ENCODE measurements at regions not wholly inside any gene's neighbourhood (a gene's known extent, or its start where the extent isn't known, plus 50 kb on each side); places are given as distances from the start of the nearest gene placed in this dataset.

DNA sequence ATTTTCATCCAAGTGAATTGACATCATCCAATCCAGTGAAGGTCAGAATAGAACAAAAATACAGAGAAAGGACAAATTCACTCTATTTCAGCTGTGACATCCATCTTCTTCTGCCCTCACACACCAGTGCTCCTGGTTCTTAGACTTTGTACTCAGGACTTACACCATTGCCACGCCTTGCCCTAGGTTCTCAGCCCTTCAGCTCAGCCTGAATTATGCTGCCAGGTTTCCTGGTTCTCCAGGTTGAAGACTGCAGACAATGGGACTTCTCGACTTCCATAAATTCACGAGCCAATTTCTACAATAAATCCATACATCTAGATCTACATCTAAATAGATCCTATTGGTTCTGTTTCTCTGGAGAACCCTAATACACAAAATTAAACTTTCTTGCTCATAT lies 181.2 kb upstream of the KCND2 start:
- DNase-seq (ENCODE audit: low spot score) = no peak

DNA sequence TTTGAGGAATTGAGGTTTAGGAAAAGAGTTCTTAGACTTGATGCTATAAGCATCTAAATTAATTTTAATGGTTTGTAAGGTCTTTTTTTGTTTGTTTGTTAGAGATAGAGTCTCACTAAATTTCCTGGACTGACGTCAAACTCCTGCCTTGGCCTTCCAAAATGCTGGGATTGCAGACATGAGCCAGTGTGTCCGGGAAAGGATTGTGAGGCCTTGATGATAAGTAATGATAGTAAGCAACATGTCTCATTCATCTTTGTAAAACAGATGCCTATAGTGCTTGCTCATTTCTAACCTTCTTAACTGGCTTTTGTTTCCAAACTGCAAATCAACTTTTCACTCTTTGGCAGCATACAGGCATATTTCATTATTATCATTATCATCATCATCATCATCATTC lies 176.0 kb upstream of the KCND2 start:
- no peak for DNase-seq (ENCODE audit: low spot score)

DNA sequence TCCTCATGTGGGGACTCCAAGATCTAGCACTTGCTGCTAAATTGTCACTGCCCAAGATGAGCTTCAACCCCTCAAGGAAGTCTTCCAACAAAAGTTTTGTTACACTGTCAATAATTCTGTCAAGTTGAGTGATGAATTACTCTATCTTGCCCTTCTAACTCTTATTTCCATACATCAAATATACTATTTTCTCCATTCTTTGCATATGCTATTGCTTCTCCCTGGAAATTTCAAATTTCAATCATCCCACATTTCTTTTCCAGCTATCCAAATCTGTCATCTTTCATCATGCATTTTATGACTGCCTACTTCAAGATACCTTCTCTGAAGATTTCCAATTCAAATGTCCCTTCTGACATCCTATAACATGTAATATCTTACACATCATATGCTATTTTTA lies 175.2 kb upstream of the KCND2 start:
- no peak for DNase-seq (ENCODE audit: low spot score)

DNA sequence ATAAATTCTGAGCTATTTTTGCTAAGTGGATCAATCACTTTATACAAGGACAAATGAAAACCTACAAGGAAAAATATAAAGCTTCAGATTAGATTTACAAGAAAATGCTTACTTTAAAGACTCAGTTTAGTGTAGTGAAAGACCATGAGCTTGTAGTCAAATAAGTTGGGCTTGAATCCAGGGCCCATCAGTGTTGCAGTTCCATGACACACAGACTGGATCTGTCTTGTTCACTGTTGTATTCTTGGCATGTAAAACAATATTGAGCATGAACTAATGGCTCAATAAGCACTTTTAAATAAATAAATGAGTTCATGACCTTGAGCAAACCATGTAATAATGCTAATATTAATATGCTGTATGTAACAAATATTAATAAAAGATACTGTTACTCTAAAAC lies 164.6 kb upstream of the KCND2 start:
- no peak for DNase-seq (ENCODE audit: low spot score)

DNA sequence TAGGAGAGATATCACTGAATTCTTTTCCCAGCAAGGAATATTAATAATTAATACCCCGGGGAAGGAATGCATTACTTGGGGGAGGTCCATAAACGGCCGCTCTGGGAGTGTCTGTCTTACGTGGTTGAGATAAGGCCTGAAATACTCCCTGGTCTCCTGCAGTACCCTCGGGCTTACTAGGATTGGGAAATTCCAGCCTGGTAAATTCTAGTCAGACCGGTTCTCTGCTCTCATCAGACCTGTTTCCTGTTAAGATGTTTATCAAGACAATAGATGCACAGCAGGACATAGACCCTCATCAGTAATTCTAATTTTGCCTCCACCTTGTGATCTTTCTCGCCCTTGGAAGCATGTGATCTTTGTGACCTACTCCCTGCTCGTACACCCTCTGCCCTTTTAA lies 162.8 kb upstream of the KCND2 start:
- DNase-seq (ENCODE audit: low spot score) = no peak

DNA sequence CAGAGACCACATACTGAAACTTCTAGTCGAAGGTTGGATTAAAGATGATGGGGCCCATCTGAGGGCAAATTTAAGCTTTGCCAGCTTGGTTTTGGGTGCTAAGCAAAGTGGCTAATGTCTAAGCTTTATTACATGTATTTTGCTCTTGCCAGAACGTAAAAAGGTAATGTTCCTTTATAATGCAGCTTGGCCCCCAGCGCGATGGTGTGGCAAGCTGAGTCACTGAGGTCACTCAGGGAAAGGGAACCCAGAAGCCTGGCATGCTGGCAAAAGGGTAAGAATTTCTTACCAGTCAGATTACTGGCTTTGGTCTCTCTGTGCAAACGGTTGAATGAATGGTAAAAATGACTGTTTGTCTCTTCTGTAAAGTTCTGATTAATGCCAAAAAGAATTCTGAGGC lies 158.3 kb upstream of the KCND2 start:
- DNase-seq (ENCODE audit: low spot score) = no peak

DNA sequence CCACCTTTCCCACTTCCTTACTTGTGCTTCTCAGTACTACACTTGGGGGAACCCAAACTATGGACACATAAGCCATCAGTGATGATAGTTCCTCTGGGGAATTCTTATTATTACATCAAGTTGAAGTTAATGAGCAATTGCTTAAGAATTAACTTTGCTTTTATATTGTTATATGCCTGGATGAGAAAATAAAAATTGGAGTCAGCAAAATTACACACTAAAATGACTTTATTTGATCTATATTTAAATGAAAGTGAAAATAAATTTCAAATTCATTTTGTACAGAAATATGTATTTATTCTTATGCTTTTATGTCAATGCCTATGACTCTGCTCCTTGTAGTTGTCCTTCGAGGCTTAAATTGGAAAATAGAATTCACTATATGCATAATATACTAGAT lies 149.4 kb upstream of the KCND2 start:
- DNase-seq (ENCODE audit: low spot score) = no peak

DNA sequence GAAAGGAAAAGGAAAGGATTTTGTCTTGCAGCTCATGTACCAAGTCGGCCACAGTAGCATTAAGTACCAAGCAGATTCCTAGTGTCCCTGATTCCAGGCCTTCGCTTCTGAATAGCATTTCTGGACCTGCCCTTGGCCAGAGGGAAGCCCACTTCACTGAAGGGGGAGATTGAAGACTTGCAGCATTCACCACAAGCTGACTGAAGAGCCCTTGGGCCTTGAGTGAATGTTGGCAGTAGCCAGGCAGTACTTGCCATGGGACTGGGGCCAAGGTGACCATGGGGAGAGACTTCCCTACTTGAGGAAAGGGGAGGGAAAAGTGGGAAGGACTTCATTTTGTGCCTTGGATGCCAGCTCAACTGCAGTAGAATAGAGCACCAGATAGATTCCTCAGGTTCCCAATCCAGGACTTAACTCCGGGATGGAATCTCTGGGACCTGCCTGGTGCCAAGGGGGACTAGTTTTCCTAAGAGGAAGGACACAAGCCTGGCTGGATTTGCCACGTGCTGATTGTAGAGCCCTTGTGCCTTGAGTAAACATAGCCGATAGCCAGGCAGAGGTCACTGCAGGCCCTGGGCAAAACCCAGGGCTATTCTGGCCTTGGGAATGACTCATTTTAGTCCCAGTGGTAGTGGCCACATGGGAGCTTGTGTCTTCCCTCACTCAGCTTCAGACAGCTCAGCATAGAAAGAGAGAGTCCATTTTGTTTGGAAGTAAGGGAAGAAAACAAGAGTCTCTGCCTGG lies 141.7 kb upstream of the KCND2 start:
- DNase-seq (ENCODE audit: low spot score) = no peak

DNA sequence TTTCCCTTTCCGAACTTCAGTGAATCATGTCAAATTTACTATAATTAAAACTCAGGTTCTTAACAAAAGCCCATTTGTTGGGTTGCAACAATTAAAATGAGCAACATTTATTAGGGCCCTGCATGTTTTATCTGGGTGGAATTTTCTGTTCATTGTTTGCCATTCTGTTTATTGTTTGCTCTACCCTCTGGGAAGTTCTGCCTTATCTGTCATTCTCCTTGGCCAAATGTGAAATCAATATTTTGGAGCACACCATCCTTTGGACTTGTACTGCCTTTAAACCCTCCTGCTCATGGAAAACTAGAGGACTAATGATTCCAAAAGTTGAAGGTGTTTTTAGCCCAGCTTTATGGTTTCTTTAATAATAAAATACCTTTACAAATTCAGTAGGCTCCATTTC lies 134.5 kb upstream of the KCND2 start:
- no peak for DNase-seq (ENCODE audit: low spot score)

DNA sequence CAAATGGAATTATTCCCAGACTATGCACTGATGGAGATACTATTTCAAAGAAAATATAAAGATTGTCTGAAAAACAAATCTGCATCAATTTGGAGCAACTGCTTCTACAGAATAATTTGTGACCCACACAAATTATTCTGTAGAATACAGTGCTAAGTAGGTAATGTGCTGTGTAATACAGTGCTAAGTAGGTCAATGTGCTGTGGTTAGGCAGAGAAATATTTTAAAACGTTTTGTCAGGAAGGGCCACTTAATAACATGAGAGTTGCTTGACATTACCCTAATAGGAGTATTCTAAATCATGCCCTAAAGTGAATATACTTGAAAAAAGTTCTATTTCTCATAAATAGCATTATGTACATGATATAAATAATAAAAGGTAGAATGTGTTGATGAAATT lies 116.5 kb upstream of the KCND2 start:
- no peak for DNase-seq (ENCODE audit: low spot score)

DNA sequence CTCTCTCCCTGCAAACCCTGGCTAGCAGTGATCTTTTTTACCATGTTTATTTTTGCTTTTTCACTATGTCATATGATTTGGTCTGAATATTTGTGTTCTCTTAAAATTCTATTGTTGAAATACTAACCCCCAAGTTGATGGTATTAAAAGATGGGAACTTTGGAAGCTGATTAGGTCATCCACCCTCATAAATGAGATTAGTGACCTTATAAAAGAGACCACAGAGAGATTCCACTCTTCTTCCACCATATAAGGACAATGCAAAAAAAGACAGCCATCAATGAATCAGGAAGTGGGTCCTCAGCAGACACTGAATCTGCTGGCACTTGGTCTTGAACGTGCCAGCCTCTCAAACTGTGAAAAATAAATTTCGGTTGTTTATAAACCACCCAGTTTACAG lies 112.8 kb upstream of the KCND2 start:
- DNase-seq (ENCODE audit: low spot score) = no peak

DNA sequence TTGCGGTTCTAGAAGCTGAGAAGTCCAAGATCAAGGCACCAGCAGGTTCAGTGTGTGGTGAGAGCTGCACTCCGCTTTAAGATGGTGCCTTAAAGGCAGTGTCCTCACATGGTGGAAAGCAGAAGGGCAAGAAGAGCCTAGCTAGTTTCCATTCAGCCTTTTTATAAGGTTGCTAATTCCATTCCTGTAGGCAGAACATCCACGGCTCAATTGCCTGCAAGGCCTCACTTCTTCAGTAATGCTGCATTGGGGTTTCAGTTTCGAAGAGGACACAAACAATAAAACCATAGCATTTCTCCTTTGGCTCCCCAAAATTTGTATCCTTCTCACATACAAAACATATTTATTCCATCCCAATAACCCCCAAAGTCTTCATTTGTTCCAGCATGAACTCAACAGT lies 109.5 kb upstream of the KCND2 start:
- DNase-seq (ENCODE audit: low spot score) = no peak

DNA sequence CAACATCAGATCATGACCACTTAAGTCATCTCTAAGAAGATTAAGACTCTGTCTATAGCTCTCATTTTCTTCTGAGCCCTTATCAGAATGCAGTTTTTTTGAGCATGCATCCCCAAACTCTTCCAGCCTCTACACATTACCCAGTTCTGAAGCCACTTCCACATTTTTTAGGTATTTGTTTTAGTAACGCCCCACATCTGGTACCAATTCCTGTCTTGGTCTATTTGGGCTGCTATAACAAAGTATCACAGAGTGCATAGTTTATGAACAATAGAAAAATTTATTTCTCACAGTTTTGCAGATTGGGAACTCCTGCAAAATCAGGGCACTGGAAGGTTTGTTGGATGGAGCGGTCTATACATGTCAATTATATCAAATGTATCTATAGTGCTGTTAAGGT lies 107.7 kb upstream of the KCND2 start:
- DNase-seq (ENCODE audit: low spot score) = no peak

DNA sequence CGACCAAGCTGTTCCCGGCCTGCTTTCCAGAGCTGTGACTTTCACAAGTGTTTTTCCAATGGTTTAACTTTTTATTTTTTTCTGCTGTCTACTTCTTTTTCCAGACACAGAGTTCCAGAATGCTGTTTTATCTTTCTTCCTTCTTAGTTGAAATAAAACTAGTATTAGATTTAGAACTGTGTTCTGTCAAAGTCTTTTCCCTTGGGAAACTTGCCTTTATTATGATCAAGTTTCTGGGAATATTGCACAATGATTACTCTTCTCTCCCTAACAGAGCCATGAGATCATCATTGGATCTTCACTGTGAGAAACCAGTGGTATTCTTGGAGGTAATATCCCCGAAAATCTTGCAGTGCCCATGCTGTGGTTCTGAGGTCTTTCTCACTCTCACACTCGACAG lies 104.9 kb upstream of the KCND2 start:
- no peak for DNase-seq (ENCODE audit: low spot score)

DNA sequence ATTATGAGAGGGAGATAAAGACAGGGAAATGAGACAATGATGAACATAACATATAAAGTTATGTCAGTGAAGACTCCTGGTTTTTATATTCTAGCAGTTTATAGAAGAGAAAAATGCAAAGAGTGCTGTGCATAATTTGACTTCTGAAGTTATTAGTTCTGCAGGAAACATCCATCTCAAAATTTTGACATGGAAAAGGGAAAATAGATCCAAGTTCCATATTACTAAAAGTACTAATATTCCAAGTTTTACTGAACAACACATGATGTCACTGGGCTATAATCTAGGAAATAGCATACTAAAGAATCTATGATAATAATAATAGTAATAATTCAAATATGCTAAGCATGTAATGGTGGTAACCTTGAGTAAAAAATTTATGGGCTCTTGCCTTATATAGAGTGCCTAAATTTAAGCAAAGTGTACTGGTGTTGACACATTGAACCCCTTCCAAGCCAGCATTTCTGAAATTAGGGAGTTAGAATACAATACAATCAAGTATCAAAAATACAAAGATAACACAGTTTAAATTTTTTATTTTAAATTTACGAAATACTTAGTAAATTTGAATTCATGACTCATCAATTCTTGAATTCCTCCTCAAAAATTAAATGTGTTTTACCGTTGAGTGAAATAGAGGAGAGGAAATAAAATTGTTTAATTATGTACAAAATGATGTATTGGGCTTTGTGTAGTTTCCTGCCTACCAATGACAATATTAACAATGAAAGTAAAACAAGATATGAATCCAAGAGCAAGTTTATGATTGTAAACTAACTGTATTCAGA lies 102.8 kb upstream of the KCND2 start:
- DNase-seq (ENCODE audit: low spot score) = no peak

DNA sequence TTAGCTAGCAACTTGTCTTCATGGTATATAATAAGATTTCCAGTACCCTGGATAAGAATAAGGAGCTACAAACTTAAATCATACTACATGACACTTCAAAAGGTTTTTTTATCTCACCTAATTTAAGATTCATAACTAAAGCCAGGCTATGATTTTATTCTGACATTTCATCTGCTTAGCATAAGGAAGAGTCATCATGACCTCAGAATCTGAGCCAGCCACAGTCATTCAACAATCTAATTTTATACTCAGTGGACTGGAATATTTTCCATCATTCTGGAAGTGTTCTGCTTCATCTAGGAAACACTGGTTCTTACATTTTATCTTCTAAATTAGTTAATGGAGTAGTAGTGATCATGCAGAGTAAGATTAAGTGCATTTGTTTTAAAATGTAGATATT lies 102.1 kb upstream of the KCND2 start:
- no peak for DNase-seq (ENCODE audit: low spot score)

DNA sequence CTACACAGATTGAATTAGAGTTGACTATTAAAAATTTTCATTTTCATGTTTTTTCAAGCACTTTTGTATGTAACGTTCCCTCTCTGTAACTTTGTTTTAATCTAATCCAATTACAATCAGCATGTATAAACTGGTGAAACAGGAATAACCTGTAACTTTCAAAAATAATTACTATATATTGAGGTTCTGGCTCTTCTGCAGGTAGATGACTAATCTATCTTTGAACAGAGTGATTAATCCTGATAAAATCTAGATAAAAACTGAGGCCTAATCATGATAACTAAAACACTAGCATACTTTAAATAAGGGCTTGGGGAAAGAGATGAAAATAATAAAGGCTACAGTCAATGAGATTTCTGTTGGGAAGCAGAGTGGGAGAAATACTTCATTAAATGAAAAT lies 101.6 kb upstream of the KCND2 start:
- no peak for DNase-seq (ENCODE audit: low spot score)

DNA sequence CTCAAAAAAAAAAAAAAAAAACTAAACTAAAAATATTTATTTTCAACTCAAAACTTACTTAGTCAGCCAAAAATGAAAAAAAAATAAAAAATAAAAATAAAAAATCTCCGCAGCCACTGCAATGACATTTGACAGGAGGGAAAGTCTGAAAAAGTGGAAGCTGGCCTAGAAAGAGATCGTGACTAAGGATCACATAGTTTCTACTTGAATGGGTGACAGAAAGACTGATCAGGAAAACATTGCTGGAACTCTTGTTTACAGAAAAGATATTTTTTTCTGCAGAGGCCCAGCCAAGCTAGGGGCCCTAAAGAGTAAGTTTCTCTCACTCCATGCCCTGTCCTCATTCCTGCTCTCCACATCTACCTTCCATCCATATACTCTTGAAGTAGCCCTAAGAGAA lies 92.8 kb upstream of the KCND2 start:
- no peak for DNase-seq (ENCODE audit: low spot score)

DNA sequence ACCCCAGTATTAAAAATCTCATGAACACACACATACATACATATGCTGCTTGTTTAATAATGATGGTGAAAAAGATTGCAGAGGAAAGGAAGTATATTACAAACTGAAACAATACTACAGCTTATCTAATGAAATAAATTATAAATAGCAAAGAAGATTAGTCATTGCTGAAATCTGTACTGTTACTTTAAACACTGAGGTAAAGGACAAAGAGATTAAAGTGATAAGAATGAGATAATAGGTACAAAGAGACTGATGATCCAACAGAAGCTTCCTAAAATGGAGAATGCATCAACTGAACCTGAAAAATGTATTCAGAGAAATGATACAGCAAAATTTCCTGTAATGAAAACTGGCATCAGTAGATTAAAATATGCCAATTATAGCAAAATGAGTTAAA lies 91.5 kb upstream of the KCND2 start:
- DNase-seq (ENCODE audit: low spot score) = no peak

DNA sequence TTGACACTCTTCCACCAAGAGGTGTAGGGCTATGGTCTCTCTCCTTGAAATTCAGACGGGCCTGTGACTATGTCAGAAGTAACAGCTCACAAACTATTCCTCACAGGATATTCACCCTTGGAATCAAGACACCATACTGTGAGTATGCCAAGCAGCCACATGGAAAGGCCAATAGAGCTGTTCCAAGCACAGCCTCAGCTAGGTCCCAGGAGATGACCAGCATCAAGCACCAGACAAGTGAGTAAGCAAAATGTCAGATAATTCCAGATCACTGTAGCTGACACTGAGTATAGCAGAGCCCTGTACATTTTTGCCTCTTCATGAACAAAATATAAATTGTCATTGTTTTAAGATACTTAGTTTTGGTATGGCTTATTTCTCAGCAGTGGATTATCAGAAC lies 88.1 kb upstream of the KCND2 start:
- DNase-seq (ENCODE audit: low spot score) = no peak

DNA sequence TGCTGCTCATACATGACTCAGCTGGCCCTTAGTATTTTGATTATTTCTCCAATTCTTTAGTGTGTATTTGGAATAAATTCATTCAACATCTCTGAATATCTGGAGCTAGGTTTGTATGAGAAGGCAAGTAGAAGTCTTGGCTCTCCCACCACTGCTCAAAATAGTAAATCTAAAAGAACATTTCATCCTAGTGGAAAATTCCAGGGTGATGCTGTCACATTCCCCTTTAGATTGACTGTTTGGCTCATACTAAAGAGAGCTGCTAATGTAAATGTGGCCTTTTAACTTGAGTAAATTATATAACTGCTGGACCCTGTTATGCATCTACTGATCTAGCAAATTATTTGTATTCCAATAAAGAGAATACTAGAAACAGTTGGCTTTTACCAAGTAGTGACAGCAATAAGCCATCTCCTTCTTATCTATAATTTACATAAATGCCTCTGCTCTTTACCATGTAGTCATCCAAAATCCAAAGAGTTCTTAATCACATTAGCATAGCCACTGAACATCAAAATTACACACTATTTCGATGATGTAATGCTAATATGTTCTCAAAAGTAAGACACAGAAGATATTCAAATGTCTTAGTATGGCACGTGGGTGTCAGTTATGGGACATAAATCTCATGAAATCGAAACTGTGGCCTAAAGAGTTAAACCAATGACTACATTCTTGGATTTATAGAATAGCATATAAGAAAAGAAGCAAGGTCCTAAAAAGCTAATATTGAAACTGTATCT lies 86.9 kb upstream of the KCND2 start:
- no peak for DNase-seq (ENCODE audit: low spot score)

DNA sequence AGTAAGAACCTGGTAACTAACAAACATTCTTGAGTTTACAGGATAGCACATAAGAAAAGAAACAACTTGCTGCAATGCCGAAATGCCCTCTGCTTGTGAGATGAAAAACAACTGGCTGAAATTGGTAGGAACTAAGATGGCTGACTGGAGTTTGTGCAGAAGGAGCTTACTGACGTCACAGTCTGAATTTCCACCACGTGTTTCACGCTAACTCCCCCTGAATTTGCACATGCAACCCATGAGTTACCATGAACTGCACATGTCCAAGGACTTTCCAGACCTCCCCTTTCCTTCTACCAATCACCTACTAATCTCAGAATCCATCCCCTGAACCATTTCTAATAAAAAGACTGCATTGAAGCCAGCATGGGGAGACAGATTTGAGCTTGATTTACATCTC lies 86.3 kb upstream of the KCND2 start:
- DNase-seq (ENCODE audit: low spot score) = no peak

DNA sequence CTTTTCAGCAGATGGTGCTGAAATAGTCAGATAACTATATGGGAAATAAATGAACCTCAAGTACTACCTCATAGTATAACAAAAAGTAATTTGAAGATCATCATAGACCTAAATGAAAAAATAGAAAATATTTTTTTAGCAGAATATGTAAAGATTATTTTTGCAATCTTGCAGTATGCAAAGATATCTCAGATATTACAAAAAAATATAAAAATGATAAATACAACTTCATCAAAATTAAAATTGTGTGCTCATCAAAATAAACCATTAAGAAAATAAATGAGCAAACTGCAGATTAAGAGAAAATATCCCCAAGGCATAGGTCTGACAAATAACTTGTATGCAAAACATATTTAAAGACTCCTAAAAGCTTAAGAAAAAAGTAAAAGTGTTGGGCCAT lies 83.4 kb upstream of the KCND2 start:
- DNase-seq (ENCODE audit: low spot score) = no peak

All from CD4-positive, alpha-beta T cell treated with Interleukin-2 at 100 ng/mL for 4 hours (primary cell).